Activated naive CD8-positive, alpha-beta T cell treated with anti-CD3 and anti-CD28 coated beads, Interleukin-2, amount 10 ng/mL, durations not matched to agents 7 days and 5 days (primary cell): ENCODE measurements at regions not wholly inside any gene's neighbourhood (a gene's known extent, or its start where the extent isn't known, plus 50 kb on each side); places are given as distances from the start of the nearest gene placed in this dataset.
"Not testable (repeated sequence)": the region's sequence is repeated elsewhere in the genome, so short reads cannot be mapped to it uniquely, and the experiment has no call there.

ENCODE experiments used
- ATAC-seq: fragments of 150-1000 bp; cut with Tn5 transposase; one replicate; pipeline ENCODE4 v1.10.0; 2021; ENCODE audit warnings: low read depth, moderate library complexity
- POLR2A ChIA-PET: fragments of 350-600 bp; sonication (Branson Sonifier 250); formaldehyde crosslinking; loops from one replicate; lab custom pipeline; 2021; ENCODE audit warnings: antibody characterized with exemption; lab: Charles Lee
- DNase-seq: peaks from one replicate; pipeline ENCODE4 v3.0.0; 2021
- H3K27ac Mint-ChIP-seq: one replicate; pipeline ENCODE4 v1.8.0; 2022; ENCODE audit warnings: mild to moderate bottlenecking, mixed read lengths
- H3K27me3 Mint-ChIP-seq: one replicate; pipeline ENCODE4 v1.8.0; 2022; ENCODE audit warnings: mild to moderate bottlenecking, moderate library complexity, mixed read lengths
- H3K36me3 Mint-ChIP-seq: one replicate; pipeline ENCODE4 v1.8.0; 2021; ENCODE audit warnings: mild to moderate bottlenecking, mixed read lengths
- H3K4me1 Mint-ChIP-seq: one replicate; pipeline ENCODE4 v1.8.0; 2021; ENCODE audit warnings: mixed read lengths
- H3K4me3 Mint-ChIP-seq: one replicate; pipeline ENCODE4 v1.8.0; 2022; ENCODE audit warnings: mild to moderate bottlenecking, moderate library complexity, mixed read lengths
- H3K9me3 Mint-ChIP-seq: one replicate; pipeline ENCODE4 v1.8.0; 2021; ENCODE audit warnings: mixed read lengths

DNA sequence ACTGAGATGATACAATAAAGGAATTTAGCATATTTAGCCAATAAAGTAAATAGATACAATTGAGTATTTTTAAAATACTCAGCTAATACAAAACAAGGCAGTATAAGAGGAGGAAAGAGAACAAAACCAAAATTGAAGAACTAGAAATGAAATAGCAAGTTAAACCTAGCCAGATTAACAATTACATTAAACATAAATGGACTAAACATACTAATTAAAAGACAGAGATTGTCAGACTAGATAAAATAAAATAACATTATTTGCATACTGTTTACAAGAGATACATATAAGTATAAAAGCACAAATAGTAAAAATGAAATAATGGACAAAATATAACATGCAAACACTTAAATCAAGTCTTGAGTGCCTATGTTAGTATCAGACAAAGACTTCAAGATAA lies 517.7 kb upstream of the PHF14 start:
- Mint-ChIP-seq H3K4me3 (no peak overlapping the region), H3K9me3 (peaks cover 6% of the 10 kb centered on the region)

DNA sequence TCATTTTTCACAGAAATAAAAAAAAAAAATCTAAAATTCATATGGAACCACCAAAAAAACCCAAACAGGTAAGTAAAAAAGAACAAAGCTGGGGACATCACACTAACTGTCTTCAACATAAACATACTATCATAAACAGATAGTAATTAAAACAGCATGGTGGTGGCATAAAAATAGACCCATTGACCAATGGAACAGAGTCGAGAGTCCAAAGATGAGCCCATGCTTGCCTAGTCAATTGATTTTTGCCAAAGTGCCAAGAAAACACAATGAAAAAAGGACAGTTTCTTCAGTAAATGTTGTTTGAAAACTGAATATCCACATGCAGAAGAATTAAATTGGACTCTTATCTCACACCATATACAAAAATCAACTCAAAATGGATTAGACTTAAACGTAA lies 513.2 kb upstream of the PHF14 start:
- Mint-ChIP-seq H3K4me1 (no peaks in the 10 kb centered on the region), H3K27ac (no peak overlapping the region), H3K9me3 (peaks cover 4% of the 10 kb centered on the region), H3K36me3 (no peaks in the 10 kb centered on the region), H3K27me3 (no peaks in the 10 kb centered on the region), H3K4me3 (no peak overlapping the region)
- no peak for ATAC-seq
- POLR2A ChIA-PET = no interaction called here
- no peak for DNase-seq

More for the DNA sequence above, 517.7 kb upstream of the PHF14 start:
- DNase-seq = no peak
- H3K27me3 Mint-ChIP-seq = no peaks in the 10 kb centered on the region
- ATAC-seq = no peak
- POLR2A ChIA-PET = no interaction called here
- no peaks in the 10 kb centered on the region for H3K4me1 Mint-ChIP-seq
- no peaks in the 10 kb centered on the region for H3K36me3 Mint-ChIP-seq
- no peak overlapping the region for H3K27ac Mint-ChIP-seq

DNA sequence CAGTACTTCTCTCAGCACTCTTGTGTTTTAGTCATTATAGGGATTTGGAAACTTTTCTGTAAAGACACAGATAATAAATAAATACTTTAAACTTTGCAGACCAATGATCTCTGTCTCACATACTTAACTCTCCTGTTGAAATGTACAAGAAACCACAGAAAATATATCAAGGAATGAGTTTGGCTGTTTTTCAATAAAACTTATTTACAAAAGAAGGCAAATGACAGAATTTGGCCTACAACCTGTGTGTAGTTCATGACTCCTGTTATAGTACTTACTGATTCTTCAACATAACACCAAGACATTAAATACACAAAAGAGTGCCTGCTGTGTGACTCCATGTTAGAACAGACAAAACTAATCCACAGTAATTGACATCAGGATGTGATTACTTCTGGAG lies 510.0 kb upstream of the PHF14 start:
- H3K27me3 Mint-ChIP-seq = no peaks in the 10 kb centered on the region
- H3K27ac Mint-ChIP-seq = no peak overlapping the region
- no peaks in the 10 kb centered on the region for H3K4me1 Mint-ChIP-seq
- no peaks in the 10 kb centered on the region for H3K36me3 Mint-ChIP-seq
- DNase-seq (no peak), ATAC-seq (no peak)
- H3K4me3 Mint-ChIP-seq = no peak overlapping the region
- POLR2A ChIA-PET = no interaction called here
- peaks cover 1% of the 10 kb centered on the region for H3K9me3 Mint-ChIP-seq

DNA sequence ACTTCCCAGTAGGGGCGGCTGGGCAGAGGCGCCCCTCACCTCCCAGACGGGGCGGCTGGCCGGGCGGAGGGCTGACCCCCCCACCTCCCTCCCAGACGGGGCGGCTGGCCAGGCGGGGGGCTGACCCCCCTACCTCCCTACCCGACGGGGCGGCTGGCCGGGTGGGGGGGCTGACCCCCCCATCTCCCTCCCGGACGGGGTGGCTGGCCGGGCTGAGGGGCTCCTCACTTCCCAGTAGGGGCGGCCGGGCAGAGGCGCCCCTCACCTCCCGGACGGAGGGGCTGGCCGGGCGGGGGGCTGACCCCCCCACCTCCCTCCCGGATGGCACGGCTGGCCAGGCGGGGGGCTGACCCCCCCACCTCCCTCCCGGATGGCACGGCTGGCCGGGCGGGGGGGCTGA lies 508.1 kb upstream of the PHF14 start:
- H3K27me3 Mint-ChIP-seq, ATAC-seq, H3K36me3 Mint-ChIP-seq: not testable (repeated sequence)

DNA sequence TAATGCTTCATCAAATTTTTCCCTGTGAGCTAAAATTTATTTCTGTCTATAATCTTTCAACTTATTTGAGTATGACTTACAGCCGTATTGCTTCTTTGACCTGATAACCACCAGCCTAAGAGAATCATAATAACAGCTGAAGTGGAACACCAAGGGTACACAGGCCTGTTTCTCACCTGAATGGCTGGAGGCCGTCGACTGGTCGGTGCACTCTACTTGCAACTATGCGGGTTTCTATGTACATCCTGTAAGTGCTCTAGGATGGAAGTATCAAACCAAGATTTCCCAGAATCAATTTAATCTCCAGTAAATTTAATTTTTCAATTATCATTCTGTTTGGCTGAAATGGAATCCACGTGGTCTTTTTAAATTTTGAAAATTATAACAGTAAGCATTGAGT lies 504.8 kb upstream of the PHF14 start:
- Mint-ChIP-seq H3K27ac (no peak overlapping the region), H3K4me1 (no peaks in the 10 kb centered on the region), H3K27me3 (no peaks in the 10 kb centered on the region), H3K4me3 (no peak overlapping the region), H3K9me3 (no peaks in the 10 kb centered on the region), H3K36me3 (no peaks in the 10 kb centered on the region)
- ATAC-seq = no peak
- POLR2A ChIA-PET = no interaction called here
- no peak for DNase-seq

More for the DNA sequence above, 508.1 kb upstream of the PHF14 start:
- H3K9me3 Mint-ChIP-seq, H3K27ac Mint-ChIP-seq, H3K4me3 Mint-ChIP-seq, H3K4me1 Mint-ChIP-seq, POLR2A ChIA-PET, DNase-seq: not testable (repeated sequence)

DNA sequence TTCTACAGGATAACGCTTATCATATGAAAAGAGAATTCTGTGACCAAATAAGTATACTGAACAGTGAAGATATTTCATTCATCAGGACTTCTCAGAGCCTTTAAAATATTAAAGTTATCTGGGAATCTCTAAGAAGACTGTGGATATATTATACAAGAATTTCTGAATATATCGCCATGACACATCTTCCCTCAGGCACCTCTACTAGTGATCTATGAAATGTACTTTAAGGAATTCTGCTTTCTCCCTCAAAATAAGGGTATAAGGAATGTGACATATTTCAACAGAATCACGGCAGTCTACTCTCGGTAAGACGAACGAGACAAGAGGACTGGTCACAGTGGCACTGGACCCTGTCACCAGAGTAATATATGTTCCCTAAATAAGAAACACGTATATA lies 504.2 kb upstream of the PHF14 start:
- DNase-seq = no peak
- H3K9me3 Mint-ChIP-seq = no peaks in the 10 kb centered on the region
- H3K4me1 Mint-ChIP-seq = no peaks in the 10 kb centered on the region
- no peak for ATAC-seq
- POLR2A ChIA-PET = no interaction called here
- H3K27ac Mint-ChIP-seq = no peak overlapping the region
- H3K27me3 Mint-ChIP-seq = no peaks in the 10 kb centered on the region
- no peak overlapping the region for H3K4me3 Mint-ChIP-seq
- no peaks in the 10 kb centered on the region for H3K36me3 Mint-ChIP-seq

DNA sequence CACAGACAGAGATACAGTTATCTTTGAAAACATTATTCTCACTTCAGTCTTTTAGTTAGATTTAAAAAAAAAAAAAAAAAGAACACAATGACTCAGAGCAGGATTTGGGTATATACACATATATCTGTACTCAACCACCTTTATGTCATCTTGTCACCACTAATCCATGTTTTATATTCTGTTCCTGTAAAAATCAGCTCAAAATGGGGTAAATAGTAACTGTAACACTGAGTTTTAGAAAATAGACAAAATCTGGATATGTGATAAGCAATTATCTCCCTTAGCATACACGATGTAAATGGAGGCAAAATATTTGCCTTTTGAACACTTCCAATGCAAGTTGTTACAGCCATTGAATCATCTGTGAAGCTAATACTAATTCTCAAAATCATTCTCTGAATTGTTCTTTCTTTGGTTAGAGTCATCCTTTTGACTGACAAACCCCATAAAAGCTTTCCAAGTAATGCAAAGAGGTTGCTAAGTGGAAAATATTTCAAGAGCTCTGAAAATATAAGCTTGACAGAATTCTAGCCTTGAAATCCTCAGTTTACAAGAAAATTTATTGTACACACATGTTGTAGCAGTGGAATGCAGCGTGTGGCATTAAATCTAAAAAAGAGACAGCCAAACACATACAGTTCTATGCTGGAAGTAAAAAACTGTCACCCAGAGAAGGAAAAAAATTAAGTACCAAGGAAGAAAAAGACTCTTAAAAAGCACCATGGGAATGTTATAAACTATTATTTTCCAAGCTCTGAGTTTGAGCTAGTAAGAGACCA lies 502.2 kb upstream of the PHF14 start:
- POLR2A ChIA-PET = no interaction called here
- Mint-ChIP-seq H3K4me1 (no peaks in the 10 kb centered on the region), H3K27me3 (no peaks in the 10 kb centered on the region), H3K36me3 (no peaks in the 10 kb centered on the region), H3K9me3 (no peaks in the 10 kb centered on the region), H3K4me3 (no peak overlapping the region), H3K27ac (no peak overlapping the region)
- DNase-seq = no peak
- no peak for ATAC-seq

DNA sequence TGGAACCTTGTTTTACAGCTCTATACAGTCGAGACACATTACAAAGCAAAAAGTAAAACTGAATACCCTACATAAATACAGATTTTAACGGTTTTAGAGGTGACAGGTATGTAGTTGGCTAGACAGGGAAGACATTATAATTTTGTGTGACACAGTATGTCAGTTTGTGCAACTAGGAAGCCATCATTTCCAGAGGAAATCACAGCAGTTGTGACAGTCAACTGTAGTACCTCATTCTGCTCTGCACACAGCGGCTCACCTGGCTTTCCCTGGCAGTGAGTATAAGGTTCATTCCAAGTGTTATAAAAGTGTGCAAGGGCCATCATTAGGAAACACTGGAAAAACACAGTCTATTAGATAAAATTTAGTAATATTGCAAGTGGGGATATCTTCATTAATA lies 501.6 kb upstream of the PHF14 start:
- ATAC-seq (no peak), DNase-seq (no peak)
- POLR2A ChIA-PET = no interaction called here
- Mint-ChIP-seq H3K36me3 (no peaks in the 10 kb centered on the region), H3K4me3 (no peak overlapping the region), H3K27ac (no peak overlapping the region), H3K27me3 (no peaks in the 10 kb centered on the region), H3K9me3 (no peaks in the 10 kb centered on the region), H3K4me1 (no peaks in the 10 kb centered on the region)

DNA sequence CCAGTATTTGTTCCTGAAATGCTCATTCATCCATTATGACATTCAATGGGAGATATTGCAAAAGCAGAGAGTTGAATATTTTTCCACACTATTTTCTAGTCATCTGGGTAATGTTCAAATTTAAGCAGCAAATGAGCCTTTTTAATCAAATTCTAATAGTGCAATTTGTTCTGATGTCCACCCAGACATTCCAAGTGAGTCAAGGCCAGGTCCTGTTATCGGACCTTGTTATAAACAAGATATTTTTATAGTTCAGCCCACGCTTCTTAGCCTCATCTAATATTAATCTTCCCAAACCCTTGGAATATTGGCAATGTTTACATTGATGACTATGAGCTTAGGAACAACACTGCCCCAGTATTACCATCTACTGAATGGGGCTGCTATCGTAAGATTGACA lies 500.1 kb upstream of the PHF14 start:
- Mint-ChIP-seq H3K4me3 (no peak overlapping the region), H3K27ac (no peak overlapping the region), H3K27me3 (no peaks in the 10 kb centered on the region), H3K9me3 (no peaks in the 10 kb centered on the region), H3K4me1 (no peaks in the 10 kb centered on the region), H3K36me3 (no peaks in the 10 kb centered on the region)
- POLR2A ChIA-PET = no interaction called here
- no peak for ATAC-seq
- DNase-seq = no peak

DNA sequence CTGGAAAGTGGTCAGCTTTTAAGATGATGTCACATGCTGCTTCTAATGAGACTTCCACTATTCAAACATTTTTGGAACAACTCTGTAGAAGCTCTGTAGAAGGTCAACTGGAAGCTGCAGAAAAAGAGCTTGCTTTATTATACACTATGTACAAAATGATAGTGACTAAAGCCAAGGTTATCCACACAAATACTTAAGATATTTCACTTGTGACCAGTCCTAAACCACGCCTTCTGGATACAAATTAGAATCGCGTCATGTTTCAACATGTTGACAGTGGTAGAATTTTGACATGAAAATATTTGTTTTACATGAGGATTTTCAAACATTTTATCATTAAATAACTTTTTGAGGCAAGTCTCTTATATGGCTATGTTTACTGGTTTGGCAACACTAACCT lies 499.6 kb upstream of the PHF14 start:
- POLR2A ChIA-PET = no interaction called here
- no peaks in the 10 kb centered on the region for H3K4me1 Mint-ChIP-seq
- no peaks in the 10 kb centered on the region for H3K27me3 Mint-ChIP-seq
- H3K4me3 Mint-ChIP-seq = no peak overlapping the region
- ATAC-seq = no peak
- H3K9me3 Mint-ChIP-seq = no peaks in the 10 kb centered on the region
- no peak for DNase-seq
- H3K27ac Mint-ChIP-seq = no peak overlapping the region
- H3K36me3 Mint-ChIP-seq = no peaks in the 10 kb centered on the region

DNA sequence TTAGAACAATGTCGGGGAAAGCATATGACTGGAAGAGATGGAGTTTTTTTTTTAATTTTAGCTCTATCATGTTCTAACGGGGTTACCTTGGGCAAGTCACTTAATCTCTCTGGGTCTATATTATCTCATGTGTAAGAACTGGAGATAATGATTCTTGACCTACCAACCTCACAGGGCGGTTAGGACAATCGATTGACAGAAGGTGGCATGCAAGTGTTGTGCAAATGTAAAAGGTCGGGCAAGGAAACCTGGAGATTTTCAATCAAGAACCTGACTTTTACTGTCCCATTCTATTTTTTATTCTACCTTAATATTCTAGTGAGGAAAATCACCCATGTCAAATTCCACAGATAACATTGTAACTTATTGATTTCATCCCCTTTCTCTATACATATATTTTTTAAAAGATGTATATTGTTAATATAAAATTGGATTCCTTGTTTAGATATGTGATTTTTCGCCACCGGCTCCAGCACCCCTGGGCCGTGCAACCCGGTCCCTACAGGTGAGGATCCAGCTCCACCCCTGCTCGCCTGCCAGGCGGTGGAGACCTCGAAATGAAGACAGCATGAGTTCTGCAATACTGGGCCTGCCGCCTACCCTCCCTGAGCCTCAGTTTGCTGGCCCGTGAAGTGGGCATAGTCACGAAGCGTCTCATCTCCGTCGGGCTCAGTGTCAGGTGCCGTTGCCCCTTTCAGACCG lies 497.6 kb upstream of the PHF14 start:
- Mint-ChIP-seq H3K27me3 (no peaks in the 10 kb centered on the region), H3K36me3 (no peaks in the 10 kb centered on the region), H3K4me1 (no peaks in the 10 kb centered on the region), H3K9me3 (no peaks in the 10 kb centered on the region), H3K27ac (no peak overlapping the region), H3K4me3 (no peak overlapping the region)
- no peak for DNase-seq
- no peak for ATAC-seq
- POLR2A ChIA-PET = no interaction called here

DNA sequence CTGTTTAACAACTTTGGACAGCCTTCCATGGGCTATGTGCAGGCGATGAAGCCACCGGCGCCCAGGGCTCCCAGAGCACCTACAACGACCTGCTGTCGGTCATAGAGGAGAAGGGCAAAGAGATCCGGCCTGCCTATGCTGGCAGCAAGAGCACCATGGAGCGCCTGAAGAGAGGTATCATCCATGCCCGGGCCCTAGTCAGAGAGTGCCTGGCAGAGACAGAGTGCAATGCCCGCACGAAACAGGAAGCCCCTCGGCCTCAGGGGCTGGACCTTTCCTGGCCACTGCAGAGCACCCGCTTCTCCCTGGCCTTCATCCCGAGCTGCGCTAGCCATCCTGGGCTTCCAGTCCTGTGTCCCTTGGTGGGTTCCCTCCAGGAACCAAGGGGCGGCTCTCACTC lies 497.0 kb upstream of the PHF14 start:
- Mint-ChIP-seq H3K4me1 (no peaks in the 10 kb centered on the region), H3K4me3 (no peak overlapping the region), H3K36me3 (no peaks in the 10 kb centered on the region), H3K9me3 (no peaks in the 10 kb centered on the region), H3K27ac (no peak overlapping the region), H3K27me3 (no peaks in the 10 kb centered on the region)
- POLR2A ChIA-PET = no interaction called here
- ATAC-seq (no peak), DNase-seq (no peak)

DNA sequence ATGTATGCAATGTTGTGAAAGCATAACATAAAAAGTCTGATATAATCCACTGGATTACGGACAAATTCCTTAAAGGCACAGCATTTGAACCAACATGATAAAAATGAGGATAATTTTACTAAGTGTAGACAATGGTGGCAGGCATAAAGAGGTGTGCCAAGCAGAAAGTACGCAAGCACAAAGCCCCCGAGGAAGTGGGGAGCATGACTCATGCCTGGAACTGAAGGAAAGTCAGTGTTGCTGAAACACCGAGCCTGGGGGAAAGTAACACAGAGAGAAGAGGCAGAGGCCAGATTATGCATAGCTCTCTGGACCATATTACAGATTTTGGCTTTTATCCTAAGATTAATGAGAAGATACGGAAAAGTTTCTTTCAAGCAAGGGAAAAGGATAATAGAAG lies 490.0 kb upstream of the PHF14 start:
- Mint-ChIP-seq H3K9me3 (no peaks in the 10 kb centered on the region), H3K36me3 (no peaks in the 10 kb centered on the region), H3K27ac (no peak overlapping the region), H3K27me3 (no peaks in the 10 kb centered on the region), H3K4me3 (no peak overlapping the region), H3K4me1 (no peaks in the 10 kb centered on the region)
- POLR2A ChIA-PET = no interaction called here
- ATAC-seq (no peak), DNase-seq (no peak)

DNA sequence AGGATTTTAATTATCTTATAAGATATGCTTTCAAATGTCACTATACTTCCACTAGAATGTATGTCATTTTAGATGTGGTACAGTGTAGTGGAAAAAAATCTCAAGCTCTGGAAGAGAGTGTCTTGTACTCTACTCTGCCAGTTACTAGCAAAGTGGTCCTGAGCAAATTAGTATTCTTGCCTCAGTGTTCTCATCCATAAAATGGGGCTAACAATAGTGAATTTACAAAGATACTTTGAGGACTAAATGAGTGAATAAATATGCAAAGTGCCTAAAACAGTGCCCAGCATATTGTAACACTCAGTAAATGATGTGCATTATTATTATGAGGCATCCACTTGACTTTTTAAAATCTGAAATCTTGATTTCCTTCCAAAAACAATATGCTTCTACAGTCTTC lies 488.9 kb upstream of the PHF14 start:
- H3K27ac Mint-ChIP-seq = no peak overlapping the region
- POLR2A ChIA-PET = no interaction called here
- DNase-seq = no peak

More for the DNA sequence above, 488.9 kb upstream of the PHF14 start:
- Mint-ChIP-seq H3K27me3 (no peaks in the 10 kb centered on the region), H3K4me1 (no peaks in the 10 kb centered on the region), H3K9me3 (no peaks in the 10 kb centered on the region), H3K4me3 (no peak overlapping the region), H3K36me3 (no peaks in the 10 kb centered on the region)
- no peak for ATAC-seq
